GM23248 (cell line): ENCODE measurements at regions not wholly inside any gene's neighbourhood (a gene's known extent, or its start where the extent isn't known, plus 50 kb on each side); places are given as distances from the start of the nearest gene placed in this dataset.

Source experiments
- DNase-seq: peaks from one replicate; pipeline ENCODE4 v3.0.0-alpha.2; 2015
- H2AFZ ChIP-seq: fragments of 200-600 bp; sonication (generic); 2 replicates; pipeline ENCODE4 v1.6.1; 2016; ENCODE audit warnings: antibody characterized with exemption
- H3F3A ChIP-seq: fragments of 200-600 bp; sonication (generic); 2 replicates; pipeline ENCODE4 v1.6.1; 2016; ENCODE audit warnings: mild to moderate bottlenecking, antibody characterized with exemption, mixed run types; ENCODE audit not compliant: insufficient read depth
- H3K27ac ChIP-seq: fragments of 200-600 bp; sonication (generic); 2 replicates; pipeline ENCODE4 v1.5.1; 2016; ENCODE audit warnings: mild to moderate bottlenecking
- H3K27me3 ChIP-seq: fragments of 200-600 bp; sonication (generic); replicated peaks from 2 replicates; pipeline ENCODE4 v1.6.1; 2016; ENCODE audit warnings: mild to moderate bottlenecking; ENCODE audit not compliant: insufficient read depth
- H3K36me3 ChIP-seq: fragments of 200-600 bp; sonication (generic); 2 replicates; pipeline ENCODE4 v1.6.1; 2016; ENCODE audit warnings: low read depth, mild to moderate bottlenecking
- H3K4me1 ChIP-seq: fragments of 200-600 bp; sonication (generic); 2 replicates; pipeline ENCODE4 v1.6.1; 2016; ENCODE audit warnings: mild to moderate bottlenecking; ENCODE audit not compliant: insufficient read depth
- H3K4me2 ChIP-seq: fragments of 200-600 bp; sonication (generic); one replicate; pipeline ENCODE4 v1.6.1; 2016; ENCODE audit warnings: mild to moderate bottlenecking; ENCODE audit not compliant: unreplicated experiment
- H3K4me3 ChIP-seq: fragments of 200-600 bp; sonication (generic); 2 replicates; pipeline ENCODE4 v1.5.1; 2016; ENCODE audit warnings: mild to moderate bottlenecking
- H3K79me2 ChIP-seq: fragments of 200-600 bp; sonication (generic); 2 replicates; pipeline ENCODE4 v1.6.1; 2016; ENCODE audit warnings: mild to moderate bottlenecking; ENCODE audit not compliant: insufficient read depth
- H3K9ac ChIP-seq: fragments of 200-600 bp; sonication (generic); 2 replicates; pipeline ENCODE4 v1.6.1; 2016; ENCODE audit warnings: mild to moderate bottlenecking
- H3K9me2 ChIP-seq: fragments of 200-600 bp; sonication (generic); 2 replicates; pipeline ENCODE4 v1.6.1; 2016; ENCODE audit warnings: mixed run types, mild to moderate bottlenecking, moderate library complexity; ENCODE audit not compliant: insufficient read depth
- H3K9me3 ChIP-seq: fragments of 200-600 bp; sonication (generic); one replicate; pipeline ENCODE4 v1.6.1; 2017; ENCODE audit warnings: low read depth
- H4K20me1 ChIP-seq: fragments of 200-600 bp; sonication (generic); 2 replicates; pipeline ENCODE4 v1.6.0; 2016; ENCODE audit not compliant: insufficient read depth
- EZH2 ChIP-seq: fragments of 200-600 bp; sonication (generic); IDR thresholded peaks from 2 replicates; pipeline ENCODE4 v1.6.1; 2018; ENCODE audit warnings: antibody characterized with exemption, mild to moderate bottlenecking; ENCODE audit not compliant: insufficient read depth, poor library complexity, severe bottlenecking
- EZH2phosphoT487 ChIP-seq: fragments of 200-600 bp; sonication (generic); IDR thresholded peaks from 2 replicates; pipeline ENCODE4 v1.6.1; 2018; ENCODE audit warnings: antibody characterized with exemption, moderate library complexity, mild to moderate bottlenecking, low read depth; ENCODE audit not compliant: insufficient read depth
- whole genome bisulfite sequencing, 2 experiments: methylation state at CpG; one replicate each; pipeline ENCODE4 v1.1.6; 2015 to 2017; ENCODE audit warnings: low lambda C conversion rate in 2 of 2, low coverage in 1 of 2; ENCODE audit errors: missing lambda C conversion rate in 2 of 2; 5-methylcytosine and 5-hydroxymethylcytosine counted together
- in situ Hi-C: fragments of 300-500 bp; cut with MboI; formaldehyde crosslinking; loops from 2 replicates; pipeline ENCODE4 v1.15.0; 2020

- Histone ChIP-seq H3K79me2 (no peaks in the 10 kb centered on the region), H3K9ac (no peak overlapping the region), H4K20me1 (no peaks in the 10 kb centered on the region), H2AFZ (no peak overlapping the region), H3K9me3 (no peaks in the 10 kb centered on the region), H3K4me2 (no peak overlapping the region), H3K36me3 (no peaks in the 10 kb centered on the region), H3K27ac (no peak overlapping the region), H3K4me3 (no peak overlapping the region), H3K4me1 (no peaks in the 10 kb centered on the region), H3K9me2 (no peaks in the 10 kb centered on the region), H3K27me3 (no peaks in the 10 kb centered on the region), H3F3A (no peaks in the 10 kb centered on the region)
- TF ChIP-seq EZH2, result no peak
- TF ChIP-seq EZH2phosphoT487, result no peak
- DNase-seq, result no peak
- in situ Hi-C loops, result no loop called here
- WGBS, 2 experiments, result 40 to 42% methylated on average over 8 of the region's 8 CpGs
Observed at GRCh38 chr5:30050056-30050815, 1143.2 kb upstream of the CDH6 start.

GRCh38 chr5:30042677-30043076, 1150.8 kb upstream of the CDH6 start:
- no peak overlapping the region for H2AFZ ChIP-seq
- H3K27ac ChIP-seq, result no peak overlapping the region
- no peaks in the 10 kb centered on the region for H3K9me3 ChIP-seq

GRCh38 chr5:30041831-30042385, 1151.6 kb upstream of the CDH6 start:
- Histone ChIP-seq H3K27ac (no peak overlapping the region), H3K4me2 (no peak overlapping the region), H4K20me1 (no peaks in the 10 kb centered on the region), H3K4me3 (no peak overlapping the region), H3F3A (no peaks in the 10 kb centered on the region), H3K4me1 (no peaks in the 10 kb centered on the region), H3K9me2 (no peaks in the 10 kb centered on the region), H3K27me3 (no peaks in the 10 kb centered on the region), H3K36me3 (no peaks in the 10 kb centered on the region), H3K79me2 (no peaks in the 10 kb centered on the region), H3K9ac (no peak overlapping the region), H3K9me3 (no peaks in the 10 kb centered on the region), H2AFZ (no peak overlapping the region)
- WGBS, 2 experiments, result 28 to 33% methylated on average over 7 of the region's 7 CpGs
- no peak for DNase-seq
- in situ Hi-C loops, result loop anchor here (25.0 kb wide), 1 partner anchor 1195 kb away; no protein-coding TSS in a partner anchor
- TF ChIP-seq EZH2 (no peak), EZH2phosphoT487 (no peak)

More at GRCh38 chr5:30042677-30043076, 1150.8 kb upstream of the CDH6 start:
- no peak overlapping the region for H3K4me2 ChIP-seq
- no peaks in the 10 kb centered on the region for H3K36me3 ChIP-seq
- H3K4me1 ChIP-seq, result no peaks in the 10 kb centered on the region
- H3K9me2 ChIP-seq, result no peaks in the 10 kb centered on the region
- no peaks in the 10 kb centered on the region for H3K79me2 ChIP-seq
- in situ Hi-C loops, result loop anchor here (25.0 kb wide), 1 partner anchor 1195 kb away; no protein-coding TSS in a partner anchor
- no peak for TF ChIP-seq EZH2phosphoT487
- DNase-seq, result no peak
- no peak overlapping the region for H3K4me3 ChIP-seq
- 55 to 56% methylated on average over 8 to 9 of the region's 10 CpGs for WGBS, 2 experiments
- H3K9ac ChIP-seq, result no peak overlapping the region
- H3K27me3 ChIP-seq, result no peaks in the 10 kb centered on the region
- no peaks in the 10 kb centered on the region for H4K20me1 ChIP-seq
- no peaks in the 10 kb centered on the region for H3F3A ChIP-seq

- Histone ChIP-seq H3K79me2 (no peaks in the 10 kb centered on the region), H3K4me1 (no peaks in the 10 kb centered on the region), H4K20me1 (no peaks in the 10 kb centered on the region), H3K27me3 (no peaks in the 10 kb centered on the region), H3K27ac (no peak overlapping the region), H3F3A (no peaks in the 10 kb centered on the region), H3K4me3 (no peak overlapping the region), H3K9me3 (no peaks in the 10 kb centered on the region), H3K4me2 (no peak overlapping the region), H3K36me3 (no peaks in the 10 kb centered on the region), H3K9me2 (no peaks in the 10 kb centered on the region), H2AFZ (no peak overlapping the region), H3K9ac (no peak overlapping the region)
- in situ Hi-C loops, result loop anchor here (25.0 kb wide), 1 partner anchor 1196 kb away; no protein-coding TSS in a partner anchor
- no peak for TF ChIP-seq EZH2
- no peak for TF ChIP-seq EZH2phosphoT487
- no peak for DNase-seq
- 59 to 62% methylated on average over 3 of the region's 3 CpGs for WGBS, 2 experiments
Observed at GRCh38 chr5:30041291-30041690, 1152.2 kb upstream of the CDH6 start.
